OCI-LY3 (cell line): ENCODE measurements at regions not wholly inside any gene's neighbourhood (a gene's known extent, or its start where the extent isn't known, plus 50 kb on each side); places are given as distances from the start of the nearest gene placed in this dataset.

Source experiments
- H2AFZ ChIP-seq: fragments of 200-600, 300-600 bp; shearing (Covaris generic); 2 replicates; pipeline ENCODE4 v1.6.0; 2014; ENCODE audit warnings: antibody characterized with exemption, low read depth, low read length
- H3K27ac ChIP-seq: fragments of 200-600, 300-600 bp; sonication (generic); 2 replicates; pipeline ENCODE4 v1.5.1; 2014; ENCODE audit warnings: mild to moderate bottlenecking, low read length, moderate library complexity, mixed read lengths
- H3K27me3 ChIP-seq: fragments of 200-600, 300-600 bp; sonication (generic); 2 replicates; pipeline ENCODE4 v1.6.1; 2014; ENCODE audit warnings: low read depth, low read length, mixed read lengths
- H3K36me3 ChIP-seq: fragments of 200-600, 300-600 bp; sonication (generic); replicated peaks from 2 replicates; pipeline ENCODE3; 2014; ENCODE audit warnings: low read depth, low read length, mixed read lengths
- H3K4me1 ChIP-seq: fragments of 300-600, 200-600 bp; sonication (generic); 2 replicates; pipeline ENCODE4 v1.6.1; 2014; ENCODE audit warnings: low read length, mixed read lengths
- H3K4me2 ChIP-seq: fragments of 200-600, 300-600 bp; sonication (generic); 2 replicates; pipeline ENCODE4 v1.6.1; 2014; ENCODE audit warnings: low read length, mixed read lengths
- H3K4me3 ChIP-seq: fragments of 300-600, 200-600 bp; sonication (generic); 2 replicates; pipeline ENCODE4 v1.5.1; 2014; ENCODE audit warnings: antibody characterized with exemption, mild to moderate bottlenecking, low read length, moderate library complexity
- H3K79me2 ChIP-seq: fragments of 300-600, 200-600 bp; shearing (Covaris generic); 2 replicates; pipeline ENCODE4 v1.6.1; 2014; ENCODE audit warnings: mild to moderate bottlenecking, low read length, mixed read lengths
- H3K9ac ChIP-seq: fragments of 300-600, 200-600 bp; shearing (Covaris generic); 2 replicates; pipeline ENCODE4 v1.6.0; 2014; ENCODE audit warnings: mild to moderate bottlenecking, low read length, moderate library complexity
- H3K9me3 ChIP-seq: fragments of 200-600, 300-600 bp; shearing (Covaris generic); 2 replicates; pipeline ENCODE4 v1.6.1; 2014; ENCODE audit warnings: low read length, mixed read lengths; ENCODE audit not compliant: insufficient read depth
- H4K20me1 ChIP-seq: fragments of 200-600, 300-600 bp; sonication (generic); 2 replicates; pipeline ENCODE4 v1.6.1; 2016; ENCODE audit warnings: low read length, mixed read lengths; ENCODE audit not compliant: insufficient read depth
- CTCF ChIP-seq: fragments of 200-600, 300-600 bp; sonication (generic); IDR thresholded peaks from 2 replicates; pipeline ENCODE4 v1.5.1; 2014; ENCODE audit warnings: antibody characterized with exemption, low read length, low read depth
- EZH2phosphoT487 ChIP-seq: fragments of 200-600 bp; shearing (Covaris generic); IDR thresholded peaks from 2 replicates; pipeline ENCODE4 v1.6.1; 2018; ENCODE audit warnings: antibody characterized with exemption, mixed run types, low read depth

DNA sequence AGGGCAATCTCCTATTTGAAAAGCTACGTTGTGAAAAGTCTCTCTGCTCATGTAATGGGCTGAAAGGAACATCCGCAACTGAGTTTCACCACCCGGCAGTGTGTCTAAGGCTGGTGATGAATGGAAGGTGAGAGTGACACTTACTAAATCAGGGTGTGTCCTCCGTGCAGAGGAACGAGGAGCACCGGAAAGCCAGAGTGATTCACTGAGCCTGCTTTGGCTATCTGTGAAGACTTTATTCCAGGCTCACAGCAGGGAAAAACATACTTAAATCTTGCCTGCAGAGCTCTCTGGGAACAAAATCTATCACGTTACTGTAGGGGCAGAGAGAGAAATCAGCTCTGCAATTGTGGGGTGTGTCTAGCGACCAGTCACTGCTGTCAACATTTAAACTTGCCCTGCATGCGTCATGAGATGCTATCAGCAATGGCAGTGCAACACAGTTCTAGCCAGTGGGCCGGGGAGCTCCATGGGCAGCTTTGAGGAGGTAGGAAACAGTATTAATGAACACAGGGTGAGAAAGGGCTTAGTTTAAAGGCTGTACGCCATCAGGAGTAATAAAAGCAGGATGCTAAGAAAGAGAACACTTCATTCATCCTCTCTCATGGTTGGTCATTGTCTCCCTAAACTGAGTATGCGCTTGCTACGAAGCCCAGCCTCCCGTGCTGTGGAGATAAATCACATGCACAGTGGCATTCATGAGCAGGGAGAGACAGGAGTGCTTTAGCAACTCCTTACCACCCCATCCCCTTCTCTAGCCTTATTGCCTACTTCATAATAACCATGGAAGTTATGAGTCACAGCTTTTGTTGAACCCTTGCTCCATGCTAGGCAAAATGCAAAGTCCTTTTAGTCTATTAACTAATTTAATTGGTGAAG, 542.7 kb upstream of the ADAMTS9 start:
- Histone ChIP-seq H3K27ac (no peak overlapping the region), H3K4me2 (no peak overlapping the region), H3K4me3 (no peak overlapping the region), H4K20me1 (no peaks in the 10 kb centered on the region), H3K9me3 (no peaks in the 10 kb centered on the region), H3K4me1 (0 out of 2 replicates have a peak, but pooled peaks cover 3% of the 10 kb centered on the region), H3K79me2 (no peaks in the 10 kb centered on the region), H3K36me3 (no peaks in the 10 kb centered on the region), H2AFZ (no peak overlapping the region; the same call in 1 of the 2 replicates), H3K9ac (no peak overlapping the region), H3K27me3 (no peaks in the 10 kb centered on the region)
- no peak for TF ChIP-seq EZH2phosphoT487
- no peak for TF ChIP-seq CTCF

GRCh38 chr3:65226287-65226686, 538.5 kb upstream of the ADAMTS9 start:
- TF ChIP-seq CTCF (no peak), EZH2phosphoT487 (no peak)

DNA sequence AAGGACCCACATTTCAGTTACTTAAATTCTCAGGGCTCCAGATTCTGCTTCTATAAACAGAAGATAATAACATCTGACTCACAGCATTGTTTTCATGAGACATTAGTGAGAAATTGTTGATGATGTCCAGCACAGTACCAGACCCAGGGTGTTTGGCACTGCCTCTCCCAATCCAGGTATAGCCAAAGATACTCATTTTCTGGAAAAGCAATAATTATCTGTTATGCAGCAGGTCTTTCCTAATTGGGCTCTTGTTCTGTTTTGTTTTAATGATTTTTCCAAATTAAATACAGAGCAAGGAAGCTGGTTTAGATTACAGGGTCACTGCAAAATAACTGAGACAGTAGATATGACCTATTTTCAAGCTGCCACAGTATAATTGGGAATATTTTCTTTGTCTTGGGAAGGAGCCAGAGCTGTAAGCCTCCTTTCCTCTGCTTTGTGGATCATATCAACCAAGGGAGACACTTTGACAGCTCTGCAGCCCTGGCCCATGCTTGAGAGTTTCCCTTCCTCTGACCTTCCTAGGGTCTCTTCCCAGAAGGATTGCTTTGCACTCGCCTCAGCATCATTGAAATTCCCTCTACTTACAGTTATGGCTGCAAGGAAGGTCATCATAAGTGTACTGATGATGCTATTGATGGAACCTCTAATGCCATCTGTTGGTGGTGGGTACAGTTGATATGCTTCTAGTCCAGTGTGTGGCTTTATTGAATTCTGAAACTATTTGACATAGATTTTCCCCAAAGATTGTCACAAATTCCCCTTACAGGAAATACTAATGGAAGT, 522.4 kb upstream of the ADAMTS9 start:
- H3K27ac ChIP-seq: no peak overlapping the region
- no peaks in the 10 kb centered on the region for H4K20me1 ChIP-seq
- no peaks in the 10 kb centered on the region for H3K9me3 ChIP-seq
- no peak overlapping the region for H3K4me2 ChIP-seq
- H3K4me3 ChIP-seq: no peak overlapping the region
- no peak overlapping the region for H3K9ac ChIP-seq
- no peak for TF ChIP-seq CTCF
- no peaks in the 10 kb centered on the region for H3K36me3 ChIP-seq
- H3K4me1 ChIP-seq: no peaks in the 10 kb centered on the region
- H3K27me3 ChIP-seq: no peaks in the 10 kb centered on the region
- no peaks in the 10 kb centered on the region for H3K79me2 ChIP-seq
- no peak overlapping the region for H2AFZ ChIP-seq

More at GRCh38 chr3:65226287-65226686, 538.5 kb upstream of the ADAMTS9 start:
- Histone ChIP-seq H3K36me3 (no peaks in the 10 kb centered on the region), H3K9ac (no peak overlapping the region), H3K4me3 (no peak overlapping the region), H4K20me1 (no peaks in the 10 kb centered on the region), H3K79me2 (no peaks in the 10 kb centered on the region), H3K27me3 (no peaks in the 10 kb centered on the region), H2AFZ (no peak overlapping the region), H3K27ac (no peak overlapping the region), H3K9me3 (no peaks in the 10 kb centered on the region), H3K4me2 (no peak overlapping the region), H3K4me1 (0 out of 2 replicates have a peak, but pooled peaks cover 3% of the 10 kb centered on the region)

DNA sequence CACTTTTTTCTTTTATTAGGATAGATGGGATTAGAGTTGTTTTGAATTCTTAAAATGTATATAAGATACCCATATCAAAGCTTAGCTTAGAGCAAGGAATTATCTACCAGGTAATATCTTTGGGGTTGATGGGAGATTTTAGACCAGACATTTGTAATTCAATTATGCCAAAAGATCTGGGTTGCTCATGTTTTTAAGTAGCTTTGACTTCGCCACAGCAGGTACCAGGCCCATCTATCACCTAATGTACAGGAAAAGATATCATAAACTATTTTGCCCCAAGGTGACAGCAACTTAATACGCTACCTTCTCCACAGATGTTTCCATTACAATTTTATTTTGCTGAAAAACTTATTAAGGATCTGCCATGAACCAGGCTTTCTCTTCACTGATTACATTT, 514.6 kb upstream of the ADAMTS9 start:
- no peaks in the 10 kb centered on the region for H3K27me3 ChIP-seq
- H3K4me3 ChIP-seq: no peak overlapping the region
- no peaks in the 10 kb centered on the region for H4K20me1 ChIP-seq
- TF ChIP-seq CTCF: no peak
- TF ChIP-seq EZH2phosphoT487: no peak
- H2AFZ ChIP-seq: no peak overlapping the region
- no peaks in the 10 kb centered on the region for H3K4me1 ChIP-seq
- no peaks in the 10 kb centered on the region for H3K36me3 ChIP-seq
- no peak overlapping the region for H3K4me2 ChIP-seq
- no peaks in the 10 kb centered on the region for H3K9me3 ChIP-seq
- no peak overlapping the region for H3K9ac ChIP-seq
- no peaks in the 10 kb centered on the region for H3K79me2 ChIP-seq
- H3K27ac ChIP-seq: no peak overlapping the region
